PC-9 (cell line): ENCODE measurements at regions not wholly inside any gene's neighbourhood (a gene's known extent, or its start where the extent isn't known, plus 50 kb on each side); places are given as distances from the start of the nearest gene placed in this dataset.

Experiments used
- CTCF ChIP-seq: fragments of 200-600 bp; sonication (generic); conservative IDR thresholded peaks from 2 replicates; pipeline ENCODE4 v1.6.1; 2017; ENCODE audit warnings: mixed run types, antibody characterized with exemption, mild to moderate bottlenecking, moderate library complexity
- EZH2 ChIP-seq: fragments of 200-600 bp; sonication (generic); IDR thresholded peaks from 2 replicates; pipeline ENCODE4 v1.8.0; 2017; ENCODE audit warnings: antibody characterized with exemption, low read depth

- TF ChIP-seq CTCF (no peak), EZH2 (no peak)
Measured at GRCh38 chr5:87886164-87886563, 382.5 kb downstream of the TMEM161B start.
